Hepatocyte (in vitro differentiated cells): ENCODE measurements at regions not wholly inside any gene's neighbourhood (a gene's known extent, or its start where the extent isn't known, plus 50 kb on each side); places are given as distances from the start of the nearest gene placed in this dataset.

Experiments
- EZH2 ChIP-seq: fragments of 200-600 bp; sonication (generic); IDR thresholded peaks from 2 replicates; pipeline ENCODE4 v1.6.1; 2016; ENCODE audit warnings: antibody characterized with exemption, mild to moderate bottlenecking, borderline replicate concordance
- EZH2phosphoT487 ChIP-seq: fragments of 200-600 bp; sonication (generic); IDR thresholded peaks from one replicate; pipeline ENCODE4 v1.6.1; 2018; ENCODE audit warnings: antibody characterized with exemption, mild to moderate bottlenecking, low read depth, moderate library complexity; ENCODE audit not compliant: unreplicated experiment, severe bottlenecking
- TF ChIP-seq, protein P1 (sequence below): fragments of 200-600 bp; sonication (generic); IDR thresholded peaks from 2 replicates; pipeline ENCODE4 v1.5.1; 2016; ENCODE audit warnings: antibody characterized with exemption, mild to moderate bottlenecking; ENCODE audit not compliant: poor library complexity

DNA sequence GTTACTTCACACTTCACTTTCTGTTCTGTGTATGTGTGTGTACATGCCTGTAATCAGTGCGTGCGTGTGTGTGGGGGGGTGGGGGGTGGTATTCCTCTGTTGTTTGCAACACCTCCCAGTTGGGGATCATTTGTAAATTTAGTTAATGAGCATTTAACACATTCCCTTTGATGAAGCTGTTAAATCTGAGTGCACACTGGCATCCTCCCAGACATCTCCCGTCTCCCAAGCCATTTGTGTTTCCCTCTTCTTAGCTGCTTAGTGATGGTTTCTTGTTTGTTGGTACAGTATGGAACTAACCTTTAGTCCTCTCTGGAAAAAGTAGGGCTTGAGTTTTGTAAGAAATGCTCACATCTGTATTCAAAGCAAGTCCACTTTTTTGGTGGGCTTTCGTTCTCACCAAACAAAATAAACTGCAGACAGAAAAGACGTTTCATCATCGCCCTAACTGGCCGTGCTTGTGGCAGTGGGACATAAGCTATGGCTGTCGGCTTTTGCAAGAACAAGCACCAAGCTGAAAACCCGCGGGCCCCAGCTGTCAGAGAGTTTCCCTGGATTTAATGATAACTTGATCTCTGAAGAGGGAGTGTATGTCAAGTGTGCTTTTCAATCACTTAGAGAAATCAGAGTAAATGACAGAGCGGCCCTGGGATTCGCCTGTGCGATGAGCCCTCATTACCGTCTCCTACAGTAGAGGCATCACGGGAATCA is 54.9 kb upstream of the SASH1 start:
- TF ChIP-seq, protein P1, sequence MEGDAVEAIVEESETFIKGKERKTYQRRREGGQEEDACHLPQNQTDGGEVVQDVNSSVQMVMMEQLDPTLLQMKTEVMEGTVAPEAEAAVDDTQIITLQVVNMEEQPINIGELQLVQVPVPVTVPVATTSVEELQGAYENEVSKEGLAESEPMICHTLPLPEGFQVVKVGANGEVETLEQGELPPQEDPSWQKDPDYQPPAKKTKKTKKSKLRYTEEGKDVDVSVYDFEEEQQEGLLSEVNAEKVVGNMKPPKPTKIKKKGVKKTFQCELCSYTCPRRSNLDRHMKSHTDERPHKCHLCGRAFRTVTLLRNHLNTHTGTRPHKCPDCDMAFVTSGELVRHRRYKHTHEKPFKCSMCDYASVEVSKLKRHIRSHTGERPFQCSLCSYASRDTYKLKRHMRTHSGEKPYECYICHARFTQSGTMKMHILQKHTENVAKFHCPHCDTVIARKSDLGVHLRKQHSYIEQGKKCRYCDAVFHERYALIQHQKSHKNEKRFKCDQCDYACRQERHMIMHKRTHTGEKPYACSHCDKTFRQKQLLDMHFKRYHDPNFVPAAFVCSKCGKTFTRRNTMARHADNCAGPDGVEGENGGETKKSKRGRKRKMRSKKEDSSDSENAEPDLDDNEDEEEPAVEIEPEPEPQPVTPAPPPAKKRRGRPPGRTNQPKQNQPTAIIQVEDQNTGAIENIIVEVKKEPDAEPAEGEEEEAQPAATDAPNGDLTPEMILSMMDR = no peak
- TF ChIP-seq EZH2 (no peak), EZH2phosphoT487 (no peak)
